Neural cell (in vitro differentiated cells): ENCODE measurements at regions not wholly inside any gene's neighbourhood (a gene's known extent, or its start where the extent isn't known, plus 50 kb on each side); places are given as distances from the start of the nearest gene placed in this dataset.

Experiments
- CTCF ChIP-seq: fragments of 450-650 bp; IDR thresholded peaks from 2 replicates; pipeline ENCODE4 v1.5.1; 2014; ENCODE audit warnings: antibody characterized with exemption, mild to moderate bottlenecking, moderate library complexity; ENCODE audit not compliant: poor library complexity, severe bottlenecking
- MXI1 ChIP-seq: fragments of 450-650 bp; conservative IDR thresholded peaks from 2 replicates; pipeline ENCODE4 v1.6.1; 2014; ENCODE audit warnings: antibody characterized with exemption, mild to moderate bottlenecking; ENCODE audit not compliant: poor library complexity, severe bottlenecking

GRCh38 chr4:41878170-41878969, 56.9 kb upstream of the TMEM33 start:
- TF ChIP-seq CTCF (no peak), MXI1 (no peak)
